ENCODE measurements at regions not wholly inside any gene's neighbourhood (a gene's known extent, or its start where the extent isn't known, plus 50 kb on each side); places are given as distances from the start of the nearest gene placed in this dataset.
"Not testable (repeated sequence)": the region's sequence is repeated elsewhere in the genome, so short reads cannot be mapped to it uniquely, and the experiment has no call there.

DNA sequence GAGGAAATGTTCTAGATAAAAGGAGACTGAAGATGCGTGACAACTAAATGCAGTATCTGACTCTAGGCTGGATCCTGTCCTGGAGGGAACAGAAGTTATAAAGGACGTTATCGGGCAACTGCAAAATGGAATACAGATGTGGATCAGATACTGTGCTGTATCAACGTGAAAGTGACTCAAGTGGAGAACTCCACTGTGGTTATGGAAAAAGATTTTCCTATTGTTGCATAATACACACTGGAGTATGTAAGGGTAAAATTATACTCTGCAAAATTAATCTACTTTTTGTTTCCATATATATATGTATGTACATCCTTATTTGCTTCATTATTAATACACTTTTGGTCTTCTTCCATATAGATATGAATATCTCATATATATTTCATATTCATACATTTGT, 654.0 kb downstream of the QKI start:
- Mint-ChIP-seq H3K4me3 (no peak overlapping the region), H3K27ac (no peak overlapping the region), H3K36me3 (peaks cover 0 to 7% of the 10 kb centered on the region in 2 donors), H3K27me3 (peaks cover 0 to 5% (median 0%) of the 10 kb centered on the region in 3 donors), H3K9me3 (peaks cover 4 to 13% (median 6%) of the 10 kb centered on the region in 7 donors), H3K4me1 (no peaks in the 10 kb centered on the region)
- DNase-seq (no peak), ATAC-seq (ENCODE audit: low read depth in 2 of 2) (no peak)

DNA sequence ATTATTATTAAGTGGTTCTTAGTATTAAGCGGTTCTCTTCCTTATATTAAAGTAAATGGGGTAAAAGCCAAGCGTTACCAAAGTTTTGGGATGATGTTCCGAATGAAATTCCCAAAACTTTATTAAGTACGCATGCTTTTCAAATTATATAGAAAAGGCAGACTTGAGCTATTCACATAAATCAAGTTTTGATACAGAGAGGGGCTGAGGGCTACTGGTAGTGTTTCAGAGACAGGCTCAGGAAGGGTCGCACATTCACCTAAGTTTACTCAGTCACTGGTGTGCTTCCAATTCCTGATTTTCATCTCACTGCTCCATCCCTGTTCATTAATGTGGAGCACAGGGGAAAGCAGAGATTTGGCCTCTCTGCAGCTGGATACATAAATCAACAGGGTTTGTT, 652.2 kb downstream of the QKI start:
- DNase-seq = no peak
- Mint-ChIP-seq H3K4me1 (no peaks in the 10 kb centered on the region), H3K27ac (no peak overlapping the region), H3K27me3 (peaks cover 5 to 7% (median 5%) of the 10 kb centered on the region in 3 donors), H3K36me3 (no peaks in the 10 kb centered on the region), H3K4me3 (no peak overlapping the region), H3K9me3 (no peaks in the 10 kb centered on the region)
- ATAC-seq (ENCODE audit: low read depth in 2 of 2) = no peak

DNA sequence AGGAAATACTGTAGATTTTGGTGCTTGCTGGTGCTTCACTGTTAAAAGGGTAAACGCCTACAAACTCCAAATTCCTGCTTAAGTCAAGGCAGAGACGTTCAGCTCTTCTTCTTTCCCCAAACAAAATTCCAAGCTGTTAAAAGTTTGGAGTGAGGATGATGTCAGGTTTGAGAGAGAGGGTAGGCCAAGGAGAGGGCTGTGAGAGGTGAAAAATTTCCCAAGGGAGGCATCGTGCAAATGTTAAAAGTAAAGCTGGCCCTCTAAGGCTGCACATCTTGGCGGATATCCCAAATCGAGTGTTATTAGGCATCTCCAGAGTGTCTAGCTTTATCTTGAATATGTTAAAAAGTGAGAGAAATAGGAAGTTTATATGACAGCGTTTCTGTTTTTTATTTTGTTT, 651.8 kb downstream of the QKI start:
- no peak for DNase-seq
- H3K27ac Mint-ChIP-seq = no peak overlapping the region
- H3K4me1 Mint-ChIP-seq = no peaks in the 10 kb centered on the region
- peaks cover 5 to 9% (median 8%) of the 10 kb centered on the region in 3 donors for H3K27me3 Mint-ChIP-seq
- H3K4me3 Mint-ChIP-seq = peak overlapping the region in 1 of 8 donors; percentile 60
- no peak for ATAC-seq (ENCODE audit: low read depth in 2 of 2)
- H3K36me3 Mint-ChIP-seq = no peaks in the 10 kb centered on the region
- H3K9me3 Mint-ChIP-seq = no peaks in the 10 kb centered on the region

DNA sequence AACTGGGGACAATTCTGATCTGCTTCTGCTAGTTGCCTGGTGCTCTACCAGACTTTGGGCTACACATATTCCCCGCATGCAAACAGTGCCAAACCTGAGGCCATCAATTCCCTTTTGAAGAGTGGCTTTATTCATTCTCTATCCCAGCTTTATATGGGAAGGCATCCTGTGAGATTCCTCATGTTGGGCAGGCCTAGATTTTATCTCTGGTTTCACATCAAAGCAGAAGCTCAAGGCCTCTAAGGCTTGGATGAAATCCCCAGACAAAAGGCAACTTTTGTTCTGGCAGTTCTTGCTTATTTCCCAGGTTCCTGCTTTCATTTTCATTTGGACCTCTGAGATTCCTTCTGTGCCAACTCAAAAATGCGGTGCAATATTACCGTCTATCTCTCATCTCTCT, 648.8 kb downstream of the QKI start:
- H3K27ac Mint-ChIP-seq = no peak overlapping the region

DNA sequence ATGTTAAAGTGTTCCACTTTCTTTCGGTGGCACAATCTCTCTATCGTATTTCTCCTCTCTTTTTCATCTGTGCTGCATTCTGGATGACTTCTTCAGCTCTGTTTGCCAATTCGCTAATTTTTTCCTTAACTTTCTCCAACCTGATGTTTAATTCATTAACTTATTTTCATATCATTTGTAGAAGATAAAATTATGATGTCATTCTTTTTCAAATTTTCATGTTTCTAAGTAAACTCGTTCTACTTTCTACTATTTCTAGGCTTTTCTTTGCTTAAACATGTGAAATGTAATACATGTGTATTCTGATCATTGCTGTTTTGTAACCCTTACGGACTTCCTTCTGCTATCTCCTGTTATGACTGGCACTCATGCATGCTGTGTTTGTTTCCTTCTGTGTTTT, 648.4 kb downstream of the QKI start:
- H3K4me1 Mint-ChIP-seq = no peaks in the 10 kb centered on the region
- H3K4me3 Mint-ChIP-seq = peak overlapping the region in 1 of 8 donors; percentile 10
- DNase-seq = no peak
- ATAC-seq (ENCODE audit: low read depth in 2 of 2) = no peak
- no peaks in the 10 kb centered on the region for H3K9me3 Mint-ChIP-seq
- H3K27ac Mint-ChIP-seq = no peak overlapping the region
- H3K27me3 Mint-ChIP-seq = peaks cover 5 to 9% (median 8%) of the 10 kb centered on the region in 3 donors
- no peaks in the 10 kb centered on the region for H3K36me3 Mint-ChIP-seq

More for the DNA sequence above, 648.8 kb downstream of the QKI start:
- DNase-seq (no peak), ATAC-seq (ENCODE audit: low read depth in 2 of 2) (no peak)
- Mint-ChIP-seq H3K4me1 (no peaks in the 10 kb centered on the region), H3K9me3 (no peaks in the 10 kb centered on the region), H3K4me3 (no peak overlapping the region), H3K36me3 (no peaks in the 10 kb centered on the region), H3K27me3 (peaks cover 5 to 9% (median 8%) of the 10 kb centered on the region in 3 donors)

DNA sequence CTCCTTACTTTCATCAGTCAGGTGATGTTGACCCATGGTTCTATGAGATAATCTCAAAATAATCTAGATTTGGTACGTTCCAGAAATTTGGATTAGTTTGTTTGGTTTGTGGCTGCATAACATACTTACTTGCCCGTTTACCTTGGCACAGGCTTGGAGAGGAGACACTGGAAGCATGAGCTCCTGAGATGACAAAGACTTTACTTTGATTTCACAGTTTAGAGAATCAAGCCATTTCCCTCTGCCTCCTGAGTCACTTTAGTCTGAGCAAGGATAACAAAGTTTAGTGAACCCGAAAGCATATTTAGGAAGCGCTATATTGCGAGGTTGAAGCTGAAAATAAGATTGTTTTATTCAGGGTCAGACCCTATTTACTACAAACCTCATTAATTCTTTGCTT, 643.4 kb downstream of the QKI start:
- Mint-ChIP-seq H3K4me3 (no peak overlapping the region), H3K27me3 (peaks cover 0 to 16% (median 5%) of the 10 kb centered on the region in 3 donors), H3K9me3 (peaks cover 0 to 23% (median 10%) of the 10 kb centered on the region in 7 donors), H3K4me1 (no peaks in the 10 kb centered on the region), H3K36me3 (no peaks in the 10 kb centered on the region), H3K27ac (no peak overlapping the region)
- DNase-seq (no peak), ATAC-seq (ENCODE audit: low read depth in 2 of 2) (no peak)

DNA sequence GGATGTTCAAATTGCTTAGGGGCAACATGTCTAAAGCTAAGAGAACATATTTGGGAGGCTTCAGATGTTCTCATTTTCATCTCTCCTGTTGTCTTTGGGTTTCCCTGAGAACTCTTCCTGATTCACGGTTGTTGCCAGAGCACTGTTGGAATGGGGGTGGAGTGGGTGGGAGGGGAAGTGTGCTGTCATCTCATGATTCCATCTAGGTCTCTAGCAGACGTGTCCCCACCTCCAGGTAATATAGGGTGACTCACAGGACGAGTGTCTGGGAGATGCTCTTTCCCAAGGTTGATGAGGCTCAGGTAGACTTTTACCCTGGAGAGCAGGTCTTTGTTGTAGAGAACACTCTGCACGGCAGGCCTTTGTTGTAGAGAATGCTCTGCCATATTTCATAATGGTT, 636.9 kb downstream of the QKI start:
- DNase-seq (no peak), ATAC-seq (ENCODE audit: low read depth in 2 of 2) (no peak)
- Mint-ChIP-seq H3K9me3 (peaks cover 0 to 14% (median 6%) of the 10 kb centered on the region in 7 donors), H3K27me3 (peaks cover 5 to 22% (median 10%) of the 10 kb centered on the region in 3 donors), H3K4me1 (no peaks in the 10 kb centered on the region), H3K4me3 (no peak overlapping the region), H3K27ac (no peak overlapping the region), H3K36me3 (no peaks in the 10 kb centered on the region)

DNA sequence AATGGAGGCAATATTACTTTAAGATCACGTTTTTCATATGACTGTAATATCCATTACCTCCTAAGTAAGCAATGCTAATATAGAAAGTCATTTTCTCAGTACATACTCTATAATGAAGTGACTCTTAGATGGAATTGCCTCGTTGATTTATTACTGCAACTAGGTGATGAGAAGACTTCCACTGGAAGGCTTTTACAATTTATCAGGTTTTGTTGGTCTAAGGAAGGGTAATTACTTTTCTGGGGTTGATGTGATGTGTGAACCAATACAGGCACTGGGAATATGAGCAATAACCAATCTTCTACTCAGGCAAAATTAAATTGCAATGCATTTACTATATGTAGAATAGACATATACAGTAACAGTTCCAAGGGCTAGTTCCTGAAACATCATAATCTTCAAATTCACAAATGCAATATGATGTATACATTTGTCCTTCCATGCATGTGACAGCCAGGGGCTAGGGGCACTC, 635.0 kb downstream of the QKI start:
- Mint-ChIP-seq H3K4me3 (no peak overlapping the region), H3K27ac (no peak overlapping the region), H3K4me1 (no peaks in the 10 kb centered on the region), H3K27me3 (peaks cover 5 to 22% (median 10%) of the 10 kb centered on the region in 3 donors), H3K9me3 (peaks cover 0 to 10% (median 0%) of the 10 kb centered on the region in 7 donors), H3K36me3 (no peaks in the 10 kb centered on the region)
- ATAC-seq (ENCODE audit: low read depth in 2 of 2) (no peak), DNase-seq (no peak)

DNA sequence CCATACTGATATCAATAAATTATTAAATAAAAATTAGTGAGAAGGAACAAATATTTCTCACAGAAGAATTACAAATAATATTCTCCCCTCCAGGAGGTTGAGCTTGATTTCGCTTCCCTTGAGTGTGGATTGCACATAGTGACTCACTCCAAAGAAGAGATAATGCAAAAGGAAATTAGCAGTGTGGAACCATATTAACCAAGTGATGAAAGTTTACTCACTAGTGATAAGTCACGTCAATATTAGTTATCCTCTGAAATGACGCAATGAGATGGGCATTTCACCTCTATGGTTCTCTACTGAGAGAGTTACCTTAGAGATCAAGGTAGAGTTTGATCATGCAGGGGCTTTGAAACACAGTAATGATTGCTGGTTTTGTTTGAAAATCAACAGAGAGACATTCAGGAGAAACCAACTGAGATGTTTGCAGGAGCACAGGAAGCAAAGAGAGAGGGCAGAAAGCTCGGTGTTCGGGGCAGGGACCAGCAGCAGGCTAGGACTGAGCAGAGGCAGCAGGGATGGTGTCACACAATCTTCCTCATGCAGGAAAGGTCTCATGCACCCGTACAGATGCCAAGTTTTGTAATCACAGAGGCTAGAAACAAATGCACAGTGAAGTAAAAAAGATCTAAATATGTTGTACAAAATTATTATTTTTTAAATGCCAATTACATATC, 634.5 kb downstream of the QKI start:
- H3K27ac Mint-ChIP-seq = no peak overlapping the region
- no peak overlapping the region for H3K4me3 Mint-ChIP-seq
- ATAC-seq (ENCODE audit: low read depth in 2 of 2) = no peak
- no peaks in the 10 kb centered on the region for H3K4me1 Mint-ChIP-seq
- peaks cover 5 to 20% (median 10%) of the 10 kb centered on the region in 3 donors for H3K27me3 Mint-ChIP-seq
- H3K36me3 Mint-ChIP-seq = no peaks in the 10 kb centered on the region
- no peak for DNase-seq
- H3K9me3 Mint-ChIP-seq = peaks cover 0 to 10% (median 0%) of the 10 kb centered on the region in 7 donors

DNA sequence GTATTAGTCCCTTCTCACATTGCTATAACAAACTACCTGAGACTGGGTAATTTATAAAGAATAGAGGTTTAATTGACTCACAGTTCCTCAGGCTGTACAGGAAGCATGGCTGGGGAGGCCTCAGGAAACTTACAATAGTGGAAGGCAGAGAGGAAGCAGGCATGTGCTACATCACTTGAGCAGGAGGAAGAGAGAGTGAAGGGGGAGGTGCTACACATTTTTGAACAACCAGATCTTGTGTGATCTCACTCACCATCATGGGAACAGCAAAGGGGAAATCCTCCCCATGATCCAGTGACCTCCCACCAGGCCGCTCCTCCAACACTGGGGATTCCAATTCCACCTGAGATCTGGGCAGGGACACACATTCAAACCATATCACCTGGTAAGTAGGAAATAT, 630.6 kb downstream of the QKI start:
- Mint-ChIP-seq H3K4me1 (no peaks in the 10 kb centered on the region), H3K27me3 (peaks cover 5 to 9% (median 8%) of the 10 kb centered on the region in 3 donors), H3K36me3 (no peaks in the 10 kb centered on the region), H3K27ac (peak overlapping the region in 1 of 6 donors; percentile 77), H3K9me3 (peaks cover 0 to 11% (median 3%) of the 10 kb centered on the region in 7 donors), H3K4me3 (no peak overlapping the region)
- DNase-seq (no peak), ATAC-seq (ENCODE audit: low read depth in 2 of 2) (no peak)

DNA sequence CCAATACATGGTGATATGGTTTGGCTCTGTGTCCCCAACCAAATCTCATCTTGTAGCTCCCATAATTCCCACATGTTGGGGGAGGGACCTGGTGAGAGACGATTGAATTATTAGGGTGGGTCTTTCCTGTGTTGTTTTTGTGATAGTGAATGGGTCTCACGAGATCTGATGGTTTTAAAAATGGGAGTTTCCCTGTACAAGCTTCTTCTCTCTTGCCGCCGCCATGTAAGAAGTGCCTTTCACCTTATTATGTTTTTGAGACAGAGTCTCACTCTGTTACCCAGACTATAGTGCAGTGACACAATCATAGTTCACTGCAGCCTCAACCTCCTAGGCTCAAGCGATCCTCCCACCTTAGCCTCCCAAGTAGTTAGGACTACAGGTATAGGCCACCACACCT, 629.1 kb downstream of the QKI start:
- ATAC-seq (ENCODE audit: low read depth in 2 of 2); H3K27me3 Mint-ChIP-seq; H3K4me3 Mint-ChIP-seq; H3K27ac Mint-ChIP-seq; H3K36me3 Mint-ChIP-seq; DNase-seq; H3K4me1 Mint-ChIP-seq: not testable (repeated sequence)
- H3K9me3 Mint-ChIP-seq = peaks cover 0 to 11% (median 3%) of the 10 kb centered on the region in 7 donors

DNA sequence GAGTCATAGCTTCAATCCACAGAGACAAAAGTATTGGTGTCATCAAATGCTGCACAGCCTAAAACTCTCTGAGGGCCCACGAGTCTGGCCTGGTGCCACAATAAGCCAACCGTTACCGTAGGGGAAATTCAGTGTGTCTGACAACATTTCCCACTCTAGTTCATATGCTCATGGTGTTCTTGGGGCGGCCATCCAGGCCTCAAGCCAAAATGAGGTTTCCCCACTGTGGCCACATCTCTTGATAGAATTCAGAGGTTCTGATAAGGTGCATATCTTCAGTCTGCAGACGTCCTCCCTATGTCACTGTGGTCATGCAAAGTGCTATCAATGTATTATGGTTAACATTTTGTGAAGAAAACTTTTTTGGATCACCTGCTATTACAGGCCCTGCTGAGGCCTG, 627.7 kb downstream of the QKI start:
- peaks cover 7 to 8% (median 8%) of the 10 kb centered on the region in 3 donors for H3K27me3 Mint-ChIP-seq
- DNase-seq (no peak), ATAC-seq (ENCODE audit: low read depth in 2 of 2) (no peak)
- H3K4me3 Mint-ChIP-seq = no peak overlapping the region
- peaks cover 0 to 11% (median 3%) of the 10 kb centered on the region in 7 donors for H3K9me3 Mint-ChIP-seq
- no peaks in the 10 kb centered on the region for H3K36me3 Mint-ChIP-seq
- no peak overlapping the region for H3K27ac Mint-ChIP-seq
- no peaks in the 10 kb centered on the region for H3K4me1 Mint-ChIP-seq

DNA sequence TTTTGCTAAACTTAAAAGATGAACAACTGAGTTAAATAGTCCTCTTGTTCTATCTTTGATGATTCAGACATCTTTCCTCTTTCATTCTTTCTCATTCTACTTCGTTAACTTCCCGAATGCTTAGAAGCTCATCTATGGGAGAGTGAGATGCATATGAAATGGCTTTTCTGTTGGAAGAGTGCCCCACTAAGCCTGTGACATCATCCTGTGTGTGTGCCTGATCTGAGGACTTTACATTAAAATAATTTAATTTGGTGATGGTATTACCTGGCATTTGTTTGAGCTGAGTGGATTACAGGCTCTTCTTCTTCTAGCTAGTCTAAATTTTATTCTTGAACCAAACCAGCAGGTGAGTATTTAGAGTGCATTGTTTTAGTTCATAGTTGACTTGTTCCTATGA, 626.5 kb downstream of the QKI start:
- Mint-ChIP-seq H3K4me1 (no peaks in the 10 kb centered on the region), H3K9me3 (peaks cover 0 to 11% (median 3%) of the 10 kb centered on the region in 7 donors), H3K36me3 (peaks cover 0 to 1% of the 10 kb centered on the region in 2 donors), H3K4me3 (no peak overlapping the region), H3K27ac (no peak overlapping the region), H3K27me3 (peaks cover 8 to 11% (median 10%) of the 10 kb centered on the region in 3 donors)
- ATAC-seq (ENCODE audit: low read depth in 2 of 2) = no peak
- no peak for DNase-seq

DNA sequence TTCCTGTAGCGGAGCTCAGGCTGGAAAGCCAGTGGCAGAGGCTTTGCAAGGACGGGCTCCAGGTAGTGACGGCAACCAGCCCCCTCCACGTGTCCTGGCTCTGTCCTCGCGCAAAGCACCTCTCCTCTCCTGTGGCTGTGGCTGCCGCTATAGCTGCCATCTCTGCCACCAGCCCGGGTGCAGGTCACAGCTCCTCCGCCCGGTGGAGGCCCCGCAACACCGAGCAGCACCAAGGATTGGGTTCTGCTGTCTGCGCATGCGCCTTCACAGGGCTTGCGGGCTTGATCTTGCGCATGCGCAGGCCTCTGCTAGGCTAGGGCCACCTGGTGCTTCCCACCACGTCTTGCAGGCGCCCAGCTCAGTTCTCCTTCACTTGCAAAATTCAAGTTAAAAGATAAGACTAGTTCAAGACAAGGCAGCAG, 625.4 kb downstream of the QKI start:
- Mint-ChIP-seq H3K4me3 (peak overlapping the region in 3 of 8 donors; percentile 40 to 77 (median 57)), H3K4me1 (no peaks in the 10 kb centered on the region), H3K9me3 (peaks cover 0 to 11% (median 3%) of the 10 kb centered on the region in 7 donors), H3K27ac (peak overlapping the region in 1 of 6 donors; percentile 67), H3K27me3 (peaks cover 8 to 11% (median 10%) of the 10 kb centered on the region in 3 donors), H3K36me3 (peaks cover 0 to 5% of the 10 kb centered on the region in 2 donors)
- peak; percentile 44 for DNase-seq
- peak; percentile 76 to 86 for ATAC-seq (ENCODE audit: low read depth in 2 of 2)
